D341Med (cell line): ENCODE measurements at regions not wholly inside any gene's neighbourhood (a gene's known extent, or its start where the extent isn't known, plus 50 kb on each side); places are given as distances from the start of the nearest gene placed in this dataset.
"Not testable (repeated sequence)": the region's sequence is repeated elsewhere in the genome, so short reads cannot be mapped to it uniquely, and the experiment has no call there.

Experiments used
- DNase-seq: peaks from one replicate; pipeline ENCODE4 v3.0.0; 2012; ENCODE audit warnings: low spot score

DNA sequence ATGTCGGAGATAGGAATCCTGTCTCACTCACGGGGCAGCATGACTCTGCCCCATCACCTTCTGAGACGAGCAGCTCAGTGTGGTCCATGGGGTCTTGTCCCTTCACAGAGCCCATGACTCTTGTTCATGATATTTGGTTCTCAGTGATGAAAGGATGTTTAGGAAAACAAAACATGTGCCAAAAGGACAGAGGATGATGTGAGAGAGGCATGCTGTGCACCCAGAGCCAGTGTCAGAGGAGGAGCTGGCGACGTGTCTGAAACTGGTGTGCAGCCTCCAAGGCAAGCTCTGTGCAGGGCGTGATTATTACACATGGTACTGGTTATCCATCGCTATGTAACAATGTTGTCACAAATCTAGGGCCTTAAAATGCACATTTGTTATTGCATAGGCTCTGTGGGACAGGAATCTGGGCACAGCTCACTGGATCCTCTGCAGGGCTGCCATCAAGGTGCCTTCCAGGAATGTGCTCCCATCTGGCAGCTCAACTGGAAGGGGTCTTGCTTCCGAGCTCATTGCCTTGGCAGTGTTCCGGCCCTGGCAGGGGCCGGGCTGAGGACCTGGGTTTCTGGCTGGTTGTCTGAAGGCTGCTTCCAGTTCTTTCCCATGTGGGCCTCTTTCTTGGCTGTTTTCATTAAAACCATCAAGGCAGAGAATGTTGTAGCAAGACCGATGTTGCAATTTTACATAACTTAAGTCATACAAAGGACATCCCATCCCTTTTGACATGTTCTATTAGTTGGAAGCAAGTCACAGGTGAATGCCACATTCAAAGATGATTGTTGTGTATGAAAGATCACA, 175.4 kb downstream of the ERMARD start:
- DNase-seq: no peak

DNA sequence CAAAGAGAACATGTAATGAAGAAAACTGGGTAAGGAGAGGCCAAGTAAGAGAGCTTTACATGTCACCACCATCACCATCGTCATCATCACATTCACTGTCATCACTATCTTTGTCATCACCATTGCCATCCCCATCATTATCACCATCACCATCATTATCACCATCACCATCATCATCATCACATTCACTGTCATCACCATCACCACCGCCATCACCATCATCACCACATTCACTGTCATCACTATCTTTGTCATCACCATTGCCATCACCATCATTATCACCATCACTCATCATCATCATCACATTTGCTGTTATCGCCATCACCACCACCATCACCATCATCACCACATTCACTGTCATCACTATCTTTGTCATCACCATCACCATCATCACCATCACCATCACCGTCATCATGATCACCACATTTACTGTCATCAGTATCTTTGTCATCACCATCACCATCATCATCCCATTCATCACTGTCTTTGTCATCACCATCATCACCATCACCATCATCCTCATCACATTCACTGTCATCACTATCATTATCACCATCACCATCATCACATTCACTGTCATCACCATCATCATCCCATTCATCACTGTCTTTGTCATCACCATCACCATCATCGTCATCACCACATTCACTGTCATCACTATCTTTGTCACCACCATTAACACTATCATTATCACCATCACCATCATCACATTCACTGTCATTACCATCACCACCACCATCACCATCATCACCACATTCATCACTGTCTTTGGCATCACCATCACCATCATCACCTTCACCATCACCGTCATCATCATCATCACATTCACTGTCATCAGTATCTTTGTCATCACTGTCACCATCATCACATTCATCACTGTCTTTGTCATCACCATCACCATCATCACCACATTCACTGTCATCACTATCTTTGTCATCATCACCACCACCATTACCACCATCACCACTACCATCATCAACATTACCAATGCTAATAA, 172.3 kb downstream of the ERMARD start:
- DNase-seq: no peak

DNA sequence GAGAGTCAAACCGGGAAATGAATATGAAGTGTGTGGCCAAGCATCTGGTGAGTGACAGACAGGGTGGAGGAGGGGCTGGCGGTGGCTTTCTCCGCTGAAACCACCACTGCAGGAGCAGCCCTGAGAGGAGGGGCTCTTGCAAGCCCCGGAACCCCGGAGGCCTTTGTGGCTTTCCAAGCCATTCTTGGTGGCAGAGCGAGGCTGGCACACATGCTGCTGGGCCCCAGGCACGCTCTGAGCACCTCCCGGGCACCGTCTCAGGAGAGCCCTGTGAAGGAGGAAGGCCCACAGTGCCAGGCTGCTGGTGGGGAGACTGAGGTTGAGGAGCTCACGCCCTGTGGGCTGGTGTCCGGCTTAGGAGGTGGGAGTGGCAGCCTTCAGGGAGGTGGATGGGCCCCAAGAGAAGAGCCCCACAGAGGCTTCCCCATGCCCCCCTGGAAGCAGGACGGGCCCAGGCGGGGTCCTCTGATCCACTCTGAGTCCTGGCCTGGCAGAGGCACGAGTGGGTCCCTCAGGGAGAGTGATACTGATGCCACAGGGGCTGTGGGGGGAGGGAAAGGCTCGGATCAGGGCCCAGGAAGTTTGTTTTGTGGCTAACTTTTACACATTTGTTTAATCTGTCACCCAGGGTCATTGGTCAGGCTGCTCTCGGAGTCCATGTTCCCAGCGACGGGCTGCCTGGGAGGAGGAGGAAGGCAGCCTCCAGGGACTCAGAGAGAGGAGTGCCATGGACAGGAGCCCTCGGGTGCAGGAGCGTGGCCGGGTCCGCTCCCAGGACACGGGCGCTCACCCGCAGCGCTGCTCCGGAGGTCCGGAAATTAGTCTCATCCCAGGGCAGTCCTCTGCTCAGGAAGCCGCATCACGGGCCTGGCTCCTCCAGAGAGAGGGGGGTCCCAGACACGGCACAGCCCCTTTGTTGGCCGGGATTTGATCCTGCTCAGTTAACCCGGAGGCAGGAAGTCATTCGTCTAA, 170.7 kb downstream of the ERMARD start:
- no peak for DNase-seq

DNA sequence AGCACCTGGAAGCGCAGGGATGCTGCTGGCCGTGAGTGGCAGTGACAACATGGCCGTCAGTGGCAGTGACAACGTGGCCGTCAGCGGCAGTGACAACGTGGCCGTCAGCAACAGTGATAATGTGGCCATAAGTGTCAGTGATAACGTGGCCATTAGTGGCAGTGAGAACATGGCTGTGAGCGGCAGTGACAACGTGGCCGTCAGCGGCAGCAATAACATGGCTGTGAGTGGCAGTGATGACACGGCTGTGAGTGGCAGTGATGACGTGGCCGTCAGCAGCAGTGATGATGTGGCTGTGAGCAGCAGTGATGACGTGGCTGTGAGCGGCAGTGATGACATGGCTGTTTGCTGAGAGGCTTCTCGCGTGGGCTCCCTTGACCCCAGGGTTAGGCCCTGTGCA, 169.8 kb downstream of the ERMARD start:
- no peak for DNase-seq

DNA sequence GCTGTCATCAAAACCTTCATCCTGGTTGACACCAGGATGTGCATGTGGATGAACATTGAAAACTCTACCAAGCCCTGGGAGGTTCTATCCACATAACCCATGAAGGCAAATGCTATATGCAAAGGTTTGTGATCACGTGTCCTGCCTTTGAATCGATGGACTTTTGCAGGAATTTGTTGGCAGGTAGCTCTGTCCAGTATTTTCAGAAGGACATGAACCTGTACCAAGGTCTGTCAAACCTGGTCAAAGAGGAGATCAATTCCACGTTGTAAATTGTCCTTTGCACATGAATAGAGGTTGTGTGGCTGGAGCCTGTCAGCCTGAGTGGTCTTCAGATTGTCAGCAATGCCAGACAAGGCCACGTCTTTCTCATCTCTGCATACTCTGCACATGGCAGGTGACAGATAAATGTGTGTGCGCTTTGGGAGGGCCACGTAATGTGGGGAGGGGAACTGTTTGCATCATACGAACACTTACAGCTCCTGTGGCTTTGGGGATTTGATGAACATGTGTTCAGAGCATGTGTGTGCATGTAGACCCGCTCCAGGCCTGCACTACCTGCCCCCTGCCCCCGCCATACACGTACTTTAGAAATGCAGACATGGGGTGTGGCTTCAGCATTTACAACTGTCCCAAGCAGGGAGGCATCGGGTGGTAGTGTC, 169.1 kb downstream of the ERMARD start:
- DNase-seq: no peak

DNA sequence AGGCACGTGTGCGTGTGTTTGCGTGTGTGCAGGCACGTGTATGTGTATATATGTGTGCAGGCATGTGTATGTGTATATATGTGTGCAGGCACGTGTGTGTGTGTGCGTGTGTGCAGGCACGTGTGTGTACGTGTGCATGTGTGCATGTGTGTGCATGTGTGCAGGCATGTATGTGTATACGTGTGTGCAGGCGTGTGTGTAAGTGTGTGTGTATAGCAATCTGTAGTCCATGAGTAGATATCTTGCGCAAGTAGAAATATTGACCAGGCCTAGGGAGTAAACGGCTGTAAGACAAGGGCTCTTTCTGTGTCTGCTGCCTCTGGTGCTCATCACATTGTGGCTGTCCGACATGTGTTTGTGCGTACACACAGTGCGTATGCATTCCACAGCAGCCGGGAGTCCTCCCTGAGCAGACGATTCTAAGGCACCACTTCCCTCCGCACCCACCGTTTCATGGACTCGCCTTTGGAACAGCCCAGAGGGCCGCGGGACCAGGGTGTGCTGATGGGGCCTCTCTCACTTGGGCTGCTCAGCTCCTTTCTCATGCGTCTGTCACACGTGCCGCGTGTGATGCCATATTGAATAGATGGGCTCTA, 167.6 kb downstream of the ERMARD start:
- DNase-seq: no peak

DNA sequence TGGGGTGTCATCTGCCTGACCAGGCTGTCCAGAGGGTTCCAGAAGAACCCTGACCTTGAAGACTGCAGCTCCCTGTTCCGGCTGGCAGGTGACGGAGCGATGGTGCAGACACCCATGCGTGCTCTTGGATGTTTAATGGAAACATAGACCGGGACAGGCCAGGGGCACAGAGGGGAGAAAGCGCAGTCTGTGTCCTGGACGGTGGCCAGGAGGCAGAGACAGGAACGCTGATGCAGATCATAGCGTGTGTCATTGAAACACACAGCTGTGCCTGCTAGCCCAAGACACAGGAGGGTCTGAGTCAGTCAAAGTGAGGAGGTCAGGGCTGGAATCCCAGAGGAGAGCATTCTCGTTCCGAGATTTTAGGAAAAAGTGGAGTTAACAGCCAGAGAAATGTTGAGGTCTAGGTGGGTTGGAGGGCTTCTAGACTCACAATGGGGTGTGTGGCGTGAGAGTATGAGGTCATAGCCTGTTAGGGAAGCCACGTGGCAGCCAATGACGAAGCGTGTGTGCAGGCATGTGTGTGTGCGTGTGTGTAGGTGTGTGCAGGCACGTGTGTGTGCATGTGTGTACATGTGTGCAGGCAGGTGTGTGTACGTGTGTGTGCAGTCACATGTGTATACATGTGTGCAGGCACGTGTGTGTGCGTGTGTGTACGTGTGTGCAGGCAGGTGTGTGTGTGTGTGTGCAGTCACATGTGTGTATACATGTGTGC, 167.0 kb downstream of the ERMARD start:
- DNase-seq: no peak

DNA sequence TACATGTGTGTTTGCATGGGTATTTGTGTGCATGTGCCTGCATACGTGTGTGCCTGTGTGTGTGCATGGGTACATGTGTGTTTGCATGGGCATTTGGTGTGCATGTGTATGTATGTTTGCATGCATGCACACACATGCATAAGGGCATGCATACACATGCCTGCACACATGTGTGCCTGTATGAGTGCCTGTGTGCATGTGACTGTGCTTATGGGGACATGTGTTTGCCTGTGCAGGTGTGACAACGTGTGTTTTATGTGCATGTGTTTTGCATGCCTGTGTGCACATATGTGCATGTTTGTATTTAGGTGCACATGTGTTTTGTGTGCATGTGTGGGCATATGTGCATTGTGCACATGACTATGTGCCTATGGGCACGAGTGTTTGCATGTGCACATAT, 165.7 kb downstream of the ERMARD start:
- no peak for DNase-seq

DNA sequence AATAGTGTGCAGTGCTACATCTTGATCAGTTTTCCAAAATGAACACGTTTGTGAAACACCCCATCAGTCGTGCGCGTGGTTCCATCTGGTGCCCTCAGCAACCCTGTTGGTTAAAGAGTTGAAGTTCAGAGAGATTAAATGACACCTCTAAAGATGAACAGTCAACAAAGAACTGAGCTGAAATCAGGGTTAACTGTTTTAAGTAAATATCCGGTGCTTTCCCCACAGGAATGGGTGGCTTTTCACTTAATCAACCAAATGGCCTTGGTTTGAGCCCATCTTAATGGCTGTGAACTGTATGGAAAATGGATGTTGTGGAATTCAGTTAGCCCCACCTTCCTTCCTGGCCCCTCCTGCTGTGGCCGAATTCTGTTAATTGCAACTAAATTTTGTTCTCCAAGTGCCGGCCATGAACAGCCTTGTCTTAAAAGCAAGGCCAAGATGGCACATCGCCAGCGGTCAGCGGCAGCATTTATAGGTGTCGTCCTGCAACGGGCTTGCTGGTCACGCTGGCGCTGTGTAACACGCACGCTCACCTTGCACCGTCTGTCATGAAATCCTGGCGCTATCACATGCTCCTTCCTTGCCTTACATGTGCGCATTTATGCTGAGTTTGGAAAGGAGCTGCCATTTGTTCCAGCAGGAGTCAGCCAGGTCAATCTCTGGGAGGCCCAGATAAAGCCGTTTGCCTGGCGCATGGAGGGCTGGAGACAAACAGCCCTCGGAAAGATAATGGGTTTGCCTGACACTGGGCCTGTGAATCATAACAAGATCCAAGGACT, 164.5 kb downstream of the ERMARD start:
- DNase-seq: no peak

DNA sequence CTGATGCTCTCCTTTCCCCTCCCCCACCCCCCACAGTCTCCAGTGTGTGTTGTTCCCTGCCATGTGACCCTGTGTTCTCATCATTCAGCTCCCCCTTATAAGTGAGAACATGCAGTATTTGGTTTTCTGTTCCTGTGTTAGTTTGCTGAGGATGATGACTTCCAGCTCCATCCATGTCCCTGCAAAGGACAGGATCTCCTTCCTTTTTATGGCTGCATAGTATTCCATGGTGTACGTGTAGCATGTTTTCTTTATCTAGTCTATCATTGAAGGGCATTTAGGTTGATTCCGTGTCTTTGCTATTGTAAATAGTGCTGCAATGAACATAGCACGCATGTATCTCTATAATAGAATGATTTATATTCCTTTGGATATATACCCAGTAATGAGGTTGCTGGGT, 162.3 kb downstream of the ERMARD start:
- not testable (repeated sequence) for DNase-seq

DNA sequence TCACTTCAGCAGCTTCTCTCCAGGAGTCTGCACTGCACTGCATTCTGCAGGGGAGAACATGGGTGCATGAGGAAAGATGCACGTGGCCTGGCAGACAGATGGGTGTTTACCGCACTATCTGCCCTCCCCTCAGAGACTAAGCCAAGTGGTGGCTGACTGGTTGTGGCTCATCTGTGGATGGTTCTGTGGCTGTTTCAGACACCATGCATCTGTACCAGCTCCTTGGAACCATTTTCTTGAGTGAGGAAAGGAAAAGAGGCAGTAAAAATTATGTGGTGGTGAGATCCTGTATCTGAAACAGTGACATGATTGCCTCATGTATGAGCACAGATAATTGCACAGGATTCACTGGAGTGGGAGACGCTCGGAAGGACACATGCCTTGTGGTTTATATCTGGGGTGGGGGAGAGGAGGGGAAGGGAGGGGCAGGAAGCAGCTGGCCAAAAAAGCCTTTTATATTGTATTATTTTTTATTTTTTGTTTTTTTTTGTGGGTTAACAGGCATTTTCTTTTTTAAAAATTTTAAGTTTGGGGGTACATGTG, 161.7 kb downstream of the ERMARD start:
- no peak for DNase-seq

DNA sequence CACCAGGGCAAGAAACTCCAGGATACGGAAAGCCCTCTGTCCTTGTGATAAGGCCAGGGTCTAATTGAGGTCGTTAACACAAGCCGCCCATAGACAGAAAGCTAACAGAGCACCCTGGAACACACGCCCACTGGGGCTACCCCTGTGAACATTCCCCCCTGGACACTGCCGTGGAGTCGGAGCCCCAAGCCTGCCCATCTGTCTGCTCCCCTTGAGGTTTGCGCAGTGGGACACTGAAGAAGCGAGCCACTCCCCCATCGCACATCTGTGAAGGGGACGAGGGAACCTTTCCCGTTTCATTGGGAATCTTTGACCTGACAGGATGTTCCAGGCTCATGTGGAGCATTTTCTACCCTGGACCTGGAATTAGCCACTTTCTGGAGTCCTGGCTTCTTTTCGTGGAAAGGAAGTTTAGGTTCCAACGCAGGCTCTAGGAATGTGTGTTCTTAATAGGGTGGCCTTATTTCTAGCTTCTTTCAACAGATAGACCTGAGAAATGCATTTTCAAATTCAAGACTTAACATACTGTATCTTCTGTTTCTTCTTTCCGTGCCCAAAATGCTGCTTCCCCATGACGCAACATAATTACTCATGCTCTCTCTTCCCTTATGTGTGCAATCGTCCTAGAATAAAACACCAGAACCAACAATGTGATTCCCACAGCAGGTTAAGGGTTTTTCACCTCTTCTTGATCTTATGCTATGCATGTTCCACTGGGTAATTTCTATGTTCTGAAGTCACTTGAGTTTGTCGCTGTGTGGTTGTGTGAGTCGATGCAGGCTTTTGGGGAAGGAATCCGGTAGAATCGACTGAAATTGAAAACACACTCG, 161.1 kb downstream of the ERMARD start:
- no peak for DNase-seq

DNA sequence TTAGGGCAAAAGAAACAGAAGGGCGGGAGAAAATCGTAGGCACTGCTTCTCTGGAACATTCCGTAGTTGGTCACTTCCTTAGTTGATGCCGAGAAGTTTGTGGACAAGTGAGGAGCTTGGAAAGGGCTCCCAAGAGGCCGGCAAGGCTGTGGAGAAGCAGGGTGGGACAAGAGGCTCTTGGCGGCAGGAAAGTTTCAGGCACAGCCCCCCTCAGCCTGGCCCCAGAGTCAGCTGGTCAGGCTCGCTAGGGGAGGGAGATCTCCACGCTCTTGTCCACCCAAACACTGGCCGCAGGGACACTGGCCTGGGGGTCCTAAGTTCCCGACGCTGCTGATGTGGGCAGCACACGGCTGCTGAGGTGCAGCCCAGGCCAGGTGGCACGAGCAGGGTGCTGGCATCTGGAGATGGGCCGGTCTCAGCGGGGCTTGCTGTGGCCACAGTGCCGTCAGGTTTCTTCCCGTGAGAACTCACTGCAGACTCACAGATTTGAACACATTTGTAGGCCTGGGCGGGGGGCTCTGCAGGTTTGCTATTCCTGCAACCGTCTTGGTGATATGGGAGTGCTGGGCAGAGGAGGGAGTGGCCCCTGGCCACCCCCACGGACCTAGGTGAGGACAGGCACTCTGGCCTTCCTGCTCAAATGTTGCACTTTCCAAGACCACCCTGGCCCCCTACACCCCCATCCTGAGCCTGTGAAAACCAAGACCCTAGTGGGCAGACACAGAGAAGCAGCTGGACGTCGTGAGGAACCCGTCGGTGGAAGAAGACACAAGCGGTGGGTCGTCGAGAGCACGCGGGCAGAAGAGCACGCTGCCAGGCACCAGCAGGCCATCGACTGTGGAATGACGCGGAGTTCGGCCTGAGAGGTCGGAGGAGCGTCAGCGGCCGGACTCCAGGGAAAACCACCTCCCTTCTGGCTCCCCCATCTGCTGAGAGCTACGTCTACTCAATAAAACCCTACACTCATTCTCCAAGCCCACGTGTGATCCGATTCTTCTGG, 160.1 kb downstream of the ERMARD start:
- no peak for DNase-seq

DNA sequence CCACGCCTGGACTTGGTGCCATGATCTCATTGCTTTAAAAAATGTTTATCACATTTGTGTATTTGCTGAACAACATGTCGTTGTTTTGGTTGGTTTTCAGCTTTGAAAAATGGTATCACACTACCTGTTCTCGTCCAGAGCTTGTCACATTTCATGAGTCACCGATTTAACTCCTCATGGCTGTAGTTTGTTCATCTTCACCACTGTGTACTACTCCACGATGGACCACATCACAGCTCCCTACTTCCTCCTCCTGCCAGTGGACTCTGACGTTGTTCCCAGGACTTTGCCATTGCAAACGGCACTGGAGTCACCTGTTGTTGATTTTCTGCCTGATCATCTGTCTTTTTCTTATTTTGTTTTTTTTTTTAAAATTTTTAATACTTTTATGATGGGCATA, 157.7 kb downstream of the ERMARD start:
- no peak for DNase-seq

DNA sequence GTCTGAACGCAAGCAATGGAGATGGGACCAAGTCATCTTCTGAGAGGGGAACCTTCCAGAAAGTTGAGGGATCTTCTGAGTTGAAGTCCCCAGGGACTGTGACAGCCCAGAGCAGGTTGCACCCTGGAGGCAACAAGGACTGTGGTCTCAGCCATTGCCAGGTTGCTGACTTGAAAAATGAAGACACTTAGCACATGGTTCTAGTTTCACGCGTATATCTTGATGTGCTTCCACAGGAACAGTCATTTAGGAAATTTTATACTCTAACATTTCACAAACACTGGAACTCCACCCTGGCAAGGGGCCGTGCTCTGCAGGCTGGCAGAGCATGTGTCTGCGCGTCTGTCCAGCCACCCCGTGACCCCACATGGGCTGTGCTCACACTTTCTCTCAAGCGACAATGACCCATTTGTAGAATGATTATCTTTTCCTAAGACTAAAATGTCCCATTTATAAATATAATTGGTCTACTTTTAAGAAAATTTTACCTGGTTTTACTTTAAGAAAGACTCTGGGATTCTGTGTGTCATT, 157.0 kb downstream of the ERMARD start:
- no peak for DNase-seq

DNA sequence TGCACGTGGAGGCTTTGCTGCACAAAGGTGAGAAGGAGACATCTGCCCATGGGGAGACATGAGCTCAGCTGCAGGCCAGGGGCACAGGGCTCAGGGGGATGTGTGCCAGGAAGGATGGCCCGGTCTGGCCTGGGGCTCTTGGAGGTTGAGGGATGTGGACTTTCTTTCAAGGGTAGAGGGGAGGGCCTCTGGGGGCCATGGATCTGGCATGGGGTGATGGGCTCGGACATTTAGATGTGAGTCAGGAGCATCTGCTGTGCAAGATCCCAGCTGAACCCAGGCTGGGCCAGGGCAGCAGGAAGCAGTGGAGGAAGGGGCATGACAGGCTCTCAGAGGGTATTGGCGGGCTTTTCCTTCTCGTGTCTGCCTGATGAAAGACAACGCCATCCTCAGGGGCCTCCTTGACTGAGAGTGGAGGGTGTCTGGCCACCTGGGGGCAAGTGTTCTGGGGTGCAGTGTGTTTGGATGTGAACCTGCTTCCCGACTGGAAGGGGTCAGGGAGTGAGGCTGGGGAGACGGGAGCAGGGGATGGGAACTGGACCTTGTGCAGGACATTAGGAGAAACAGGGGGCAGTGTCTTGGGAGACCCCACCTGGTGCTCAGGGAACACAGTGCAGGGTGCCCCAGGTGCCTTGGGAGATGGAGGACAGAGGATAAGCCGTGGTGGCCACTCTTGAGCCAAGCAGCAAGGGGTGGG, 156.1 kb downstream of the ERMARD start:
- DNase-seq: no peak
